Prostate gland (tissue), 1 donor: ENCODE measurements at regions not wholly inside any gene's neighbourhood (a gene's known extent, or its start where the extent isn't known, plus 50 kb on each side); places are given as distances from the start of the nearest gene placed in this dataset.

ENCODE experiments used
- POLR2A ChIP-seq: fragments of 450-650 bp; IDR thresholded peaks from one replicate; pipeline ENCODE4 v1.6.1; 2016; ENCODE audit warnings: antibody characterized with exemption, mild to moderate bottlenecking
- POLR2AphosphoS5 ChIP-seq: sonication (generic); formaldehyde crosslinking; IDR thresholded peaks from one replicate; pipeline ENCODE4 v1.6.1; 2017; ENCODE audit warnings: antibody characterized with exemption

DNA sequence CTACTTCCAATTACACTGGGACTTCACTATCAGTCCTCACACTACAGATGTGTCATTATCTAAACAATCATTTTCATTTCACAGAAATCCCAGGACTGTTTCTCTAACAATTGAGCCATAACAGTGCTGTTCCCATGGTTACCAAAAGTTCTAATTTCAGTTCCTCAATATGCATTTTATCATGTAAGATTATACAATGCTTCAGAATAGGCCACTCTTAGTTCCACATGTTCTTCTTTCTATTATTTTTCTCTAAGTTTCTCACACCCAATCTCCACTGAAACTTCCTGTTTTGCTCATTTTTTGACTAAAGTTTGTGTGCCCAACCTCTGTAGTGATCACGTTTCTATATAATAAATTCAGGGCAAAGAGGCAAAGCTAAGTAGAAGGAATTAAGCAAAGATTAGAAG lies 185.8 kb downstream of the DUSP6 start:
- TF ChIP-seq POLR2A: no peak
- no peak for TF ChIP-seq POLR2AphosphoS5
